Fibroblast of pulmonary artery (primary cell): ENCODE measurements at regions not wholly inside any gene's neighbourhood (a gene's known extent, or its start where the extent isn't known, plus 50 kb on each side); places are given as distances from the start of the nearest gene placed in this dataset.

ENCODE experiments used
- DNase-seq: peaks from one replicate; pipeline ENCODE4 v3.0.0-alpha.2; 2010; ENCODE audit warnings: low read depth
- H3K4me3 ChIP-seq: replicated peaks from 2 replicates; pipeline ENCODE4 v1.5.1; 2011; ENCODE audit warnings: low read depth, mild to moderate bottlenecking, control low read depth, low read length, moderate library complexity
- TF ChIP-seq, protein P1 (sequence below): IDR thresholded peaks from 2 replicates; pipeline ENCODE4 v1.5.1; 2011; ENCODE audit warnings: mild to moderate bottlenecking, control low read depth, low read length, inconsistent platforms; ENCODE audit errors: missing control alignments

GRCh38 chr17:74037320-74037719 lies 166.2 kb upstream of the RPL38 start:
- TF ChIP-seq, protein P1, sequence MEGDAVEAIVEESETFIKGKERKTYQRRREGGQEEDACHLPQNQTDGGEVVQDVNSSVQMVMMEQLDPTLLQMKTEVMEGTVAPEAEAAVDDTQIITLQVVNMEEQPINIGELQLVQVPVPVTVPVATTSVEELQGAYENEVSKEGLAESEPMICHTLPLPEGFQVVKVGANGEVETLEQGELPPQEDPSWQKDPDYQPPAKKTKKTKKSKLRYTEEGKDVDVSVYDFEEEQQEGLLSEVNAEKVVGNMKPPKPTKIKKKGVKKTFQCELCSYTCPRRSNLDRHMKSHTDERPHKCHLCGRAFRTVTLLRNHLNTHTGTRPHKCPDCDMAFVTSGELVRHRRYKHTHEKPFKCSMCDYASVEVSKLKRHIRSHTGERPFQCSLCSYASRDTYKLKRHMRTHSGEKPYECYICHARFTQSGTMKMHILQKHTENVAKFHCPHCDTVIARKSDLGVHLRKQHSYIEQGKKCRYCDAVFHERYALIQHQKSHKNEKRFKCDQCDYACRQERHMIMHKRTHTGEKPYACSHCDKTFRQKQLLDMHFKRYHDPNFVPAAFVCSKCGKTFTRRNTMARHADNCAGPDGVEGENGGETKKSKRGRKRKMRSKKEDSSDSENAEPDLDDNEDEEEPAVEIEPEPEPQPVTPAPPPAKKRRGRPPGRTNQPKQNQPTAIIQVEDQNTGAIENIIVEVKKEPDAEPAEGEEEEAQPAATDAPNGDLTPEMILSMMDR: no peak
- H3K4me3 ChIP-seq: no peak overlapping the region
- DNase-seq: peak; percentile 10

- TF ChIP-seq, protein P1: no peak
- DNase-seq: no peak
- no peak overlapping the region for H3K4me3 ChIP-seq
These were observed 163.2 kb upstream of the RPL38 start for GRCh38 chr17:74040291-74040690.

DNA sequence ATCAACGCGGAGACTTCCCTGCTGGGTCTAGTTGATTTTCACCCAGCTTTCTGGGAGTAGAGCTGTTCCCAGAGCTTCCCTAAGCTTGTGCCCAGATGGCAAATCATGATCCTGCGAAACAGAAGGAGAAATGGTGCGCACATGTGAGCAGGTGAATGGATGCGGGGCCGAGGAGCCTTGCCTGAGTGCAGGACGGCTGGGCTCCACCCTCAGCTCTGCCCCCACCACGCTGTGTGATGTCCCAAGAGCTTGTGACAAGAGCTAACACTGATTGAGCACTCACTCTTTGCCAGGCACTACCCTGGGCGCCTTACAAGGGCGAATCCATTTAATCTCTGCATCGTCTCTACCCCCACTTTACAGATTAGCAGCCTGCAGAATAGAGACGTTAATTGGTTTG lies 162.7 kb upstream of the RPL38 start:
- H3K4me3 ChIP-seq: no peak overlapping the region
- DNase-seq: no peak
- TF ChIP-seq, protein P1: no peak

DNA sequence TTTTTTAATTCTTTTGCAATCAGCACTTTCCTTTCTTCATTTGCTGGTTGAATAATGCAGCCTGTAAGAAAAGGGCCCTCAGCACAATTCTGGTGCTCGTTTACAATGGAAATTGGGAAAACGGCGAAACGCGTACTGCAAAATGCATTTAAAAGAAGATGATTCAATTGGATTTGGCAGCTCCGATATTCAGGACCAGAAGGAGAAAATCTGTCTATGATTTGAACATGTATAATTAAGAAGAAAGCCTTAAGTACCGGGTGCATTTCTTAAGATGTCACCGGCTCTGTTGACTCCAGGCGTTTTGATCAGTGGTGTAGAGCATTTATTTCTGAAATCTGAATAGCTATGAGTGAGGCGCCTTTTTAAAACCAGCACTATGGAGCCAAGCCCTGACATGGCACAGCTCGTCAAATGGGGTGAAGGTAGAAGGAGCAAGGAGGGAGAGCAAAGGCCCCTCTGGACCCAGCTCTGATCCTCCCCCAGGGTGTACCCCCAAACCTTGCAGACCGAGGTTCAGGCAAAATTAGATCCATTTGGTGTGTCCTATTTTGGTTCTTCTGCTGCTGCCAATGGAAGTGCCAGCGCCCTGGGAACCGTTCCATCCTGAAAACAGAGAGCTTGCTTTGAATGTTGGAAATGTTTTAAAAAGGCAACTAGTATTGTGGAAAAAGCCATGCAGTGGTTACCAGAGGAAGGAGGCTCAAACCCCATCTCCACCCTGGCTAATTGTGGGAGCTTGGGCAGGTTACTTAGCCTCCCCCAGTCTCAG lies 161.4 kb upstream of the RPL38 start:
- H3K4me3 ChIP-seq: no peak overlapping the region
- TF ChIP-seq, protein P1: no peak
- DNase-seq: no peak

DNA sequence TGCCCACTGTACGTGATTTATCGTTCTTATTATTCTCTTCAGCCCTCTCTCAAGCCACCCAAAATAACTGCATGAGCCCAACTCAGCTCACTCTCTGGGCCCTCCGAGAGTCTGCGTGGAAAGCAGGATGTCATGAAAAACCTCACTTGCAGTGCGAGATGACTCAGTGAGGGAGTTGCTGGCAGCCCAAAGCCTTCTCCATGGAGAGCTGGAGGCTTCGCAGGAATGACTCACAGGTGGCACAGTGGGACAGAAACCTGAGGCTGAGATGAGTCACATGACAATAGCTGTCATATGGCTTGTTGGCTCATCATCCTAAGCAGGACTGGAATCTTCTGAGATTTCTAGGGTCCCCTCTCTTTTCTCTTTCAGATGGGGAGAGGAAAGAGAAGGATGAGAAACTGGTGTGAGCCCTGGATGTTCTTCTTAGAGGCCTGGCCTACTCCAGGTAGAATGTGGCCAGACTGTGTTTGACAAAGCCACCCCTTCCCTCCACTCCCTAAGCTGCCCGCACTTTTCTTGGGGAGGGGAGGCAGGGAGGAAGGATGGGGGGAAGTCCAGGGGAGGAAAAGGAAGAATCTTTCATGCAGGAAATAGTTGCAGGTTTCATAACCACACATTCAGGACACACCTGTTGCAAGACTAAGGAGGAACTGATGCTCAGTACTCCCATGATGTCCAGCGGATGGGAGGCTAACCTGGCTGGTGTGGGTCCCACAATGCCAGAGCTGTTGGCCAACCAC lies 160.6 kb upstream of the RPL38 start:
- no peak overlapping the region for H3K4me3 ChIP-seq
- TF ChIP-seq, protein P1: no peak
- peak; percentile 39 for DNase-seq

GRCh38 chr17:74043976-74044375 lies 159.5 kb upstream of the RPL38 start:
- TF ChIP-seq, protein P1: no peak
- H3K4me3 ChIP-seq: no peak overlapping the region
- DNase-seq: no peak
